GM18867 (cell line): ENCODE measurements at regions not wholly inside any gene's neighbourhood (a gene's known extent, or its start where the extent isn't known, plus 50 kb on each side); places are given as distances from the start of the nearest gene placed in this dataset.
"Not testable (repeated sequence)": the region's sequence is repeated elsewhere in the genome, so short reads cannot be mapped to it uniquely, and the experiment has no call there.

ENCODE experiments used
- ATAC-seq: cut with Tn5 transposase; IDR thresholded peaks from one replicate; pipeline ENCODE4 v1.9.1; 2021; ENCODE audit warnings: mild to moderate bottlenecking, moderate library complexity; ENCODE audit not compliant: unreplicated experiment

GRCh38 chr6:97347111-97347510 is 64.1 kb upstream of the MMS22L start:
- ATAC-seq = no peak

GRCh38 chr6:97361286-97361685 is 78.3 kb upstream of the MMS22L start:
- ATAC-seq = no peak

GRCh38 chr6:97364327-97364726 is 81.3 kb upstream of the MMS22L start:
- no peak for ATAC-seq

GRCh38 chr6:97382071-97382470 is 99.1 kb upstream of the MMS22L start:
- ATAC-seq = not testable (repeated sequence)

- no peak for ATAC-seq
Observed at GRCh38 chr6:97392735-97393134, 109.7 kb upstream of the MMS22L start.

GRCh38 chr6:97394160-97394748 is 111.2 kb upstream of the MMS22L start:
- peak; percentile 91 for ATAC-seq

GRCh38 chr6:97396880-97397279 is 113.9 kb upstream of the MMS22L start:
- ATAC-seq = no peak

GRCh38 chr6:97399208-97399607 is 116.2 kb upstream of the MMS22L start:
- ATAC-seq = no peak

GRCh38 chr6:97401533-97401932 is 118.5 kb upstream of the MMS22L start:
- ATAC-seq = no peak

- no peak for ATAC-seq
Observed at GRCh38 chr6:97405818-97406409, 122.9 kb upstream of the MMS22L start.

- ATAC-seq = no peak
Observed at GRCh38 chr6:97406633-97407032, 123.6 kb upstream of the MMS22L start.

GRCh38 chr6:97411610-97412009 is 128.6 kb upstream of the MMS22L start:
- ATAC-seq = no peak

- ATAC-seq = no peak
Observed at GRCh38 chr6:97412511-97412910, 129.5 kb upstream of the MMS22L start.

GRCh38 chr6:97422171-97422570 is 139.2 kb upstream of the MMS22L start:
- ATAC-seq = no peak

GRCh38 chr6:97423190-97423589 is 140.2 kb upstream of the MMS22L start:
- ATAC-seq = peak; percentile 81

GRCh38 chr6:97427648-97428047 is 144.6 kb upstream of the MMS22L start:
- peak; percentile 48 for ATAC-seq

GRCh38 chr6:97437087-97437486 is 154.1 kb upstream of the MMS22L start:
- ATAC-seq = peak; percentile 45

- ATAC-seq = peak; percentile 85
Observed at GRCh38 chr6:97438011-97438671, 155.1 kb upstream of the MMS22L start.

- ATAC-seq = peak; percentile 53
Observed at GRCh38 chr6:97440590-97441176, 157.7 kb upstream of the MMS22L start.

GRCh38 chr6:97443408-97444080 is 160.5 kb upstream of the MMS22L start:
- no peak for ATAC-seq

GRCh38 chr6:97445407-97445806 is 162.4 kb upstream of the MMS22L start:
- no peak for ATAC-seq
